Effector memory CD4-positive, alpha-beta T cell (primary cell): ENCODE measurements at regions not wholly inside any gene's neighbourhood (a gene's known extent, or its start where the extent isn't known, plus 50 kb on each side); places are given as distances from the start of the nearest gene placed in this dataset.

ENCODE experiments used
- DNase-seq, 3 donors: peaks; one replicate each; pipeline ENCODE4 v3.0.0-alpha.2; 2020
- H3K27ac ChIP-seq: 2 replicates; pipeline ENCODE4 v1.7.0; 2013; ENCODE audit warnings: mild to moderate bottlenecking, low read length, moderate library complexity; ENCODE audit not compliant: insufficient read depth, poor library complexity, severe bottlenecking
- H3K27me3 ChIP-seq: replicated peaks from 2 replicates; pipeline ENCODE4 v1.7.0; 2013; ENCODE audit warnings: mild to moderate bottlenecking, low read length; ENCODE audit not compliant: insufficient read depth, control insufficient read depth, poor library complexity, severe bottlenecking
- H3K36me3 ChIP-seq: 2 replicates; pipeline ENCODE4 v1.7.0; 2013; ENCODE audit warnings: mild to moderate bottlenecking, low read length, moderate library complexity; ENCODE audit not compliant: control insufficient read depth, insufficient read depth
- H3K4me1 ChIP-seq: 2 replicates; pipeline ENCODE4 v1.7.0; 2013; ENCODE audit warnings: low read length, mild to moderate bottlenecking; ENCODE audit not compliant: control insufficient read depth, insufficient read depth, poor library complexity, severe bottlenecking
- H3K4me3 ChIP-seq: 2 replicates; pipeline ENCODE4 v1.7.0; 2013; ENCODE audit warnings: low read length, low read depth, mild to moderate bottlenecking; ENCODE audit not compliant: insufficient read depth, poor library complexity, severe bottlenecking
- H3K9me3 ChIP-seq: 2 replicates; pipeline ENCODE4 v1.7.0; 2013; ENCODE audit warnings: mild to moderate bottlenecking, low read length, moderate library complexity; ENCODE audit not compliant: control insufficient read depth

- no peak for DNase-seq
- Histone ChIP-seq H3K4me3 (no peak overlapping the region), H3K27me3 (no peaks in the 10 kb centered on the region), H3K36me3 (no peaks in the 10 kb centered on the region), H3K9me3 (no peaks in the 10 kb centered on the region), H3K27ac (no peak overlapping the region), H3K4me1 (no peaks in the 10 kb centered on the region)
These were observed 838.9 kb downstream of the USP25 start for GRCh38 chr21:16568661-16569060.

DNA sequence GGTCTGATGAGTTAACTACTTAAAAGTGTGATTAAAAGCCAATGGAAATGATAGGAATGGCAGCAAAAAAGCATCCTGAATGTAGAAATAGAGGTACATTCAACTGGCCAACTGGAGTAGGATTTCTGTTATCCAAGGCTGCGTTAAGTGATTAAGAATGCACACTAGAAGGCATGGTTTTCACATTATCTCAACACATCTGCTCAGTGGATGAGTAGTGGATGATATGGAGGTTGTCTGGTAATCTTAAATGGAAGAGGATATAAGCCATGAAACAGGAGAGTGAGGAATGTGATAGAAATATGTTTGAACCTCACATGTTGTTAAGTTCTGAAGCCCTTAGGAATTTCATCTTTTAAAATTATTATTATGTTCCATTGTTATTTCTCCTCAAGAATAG, 839.9 kb downstream of the USP25 start:
- no peaks in the 10 kb centered on the region for H3K9me3 ChIP-seq
- no peak for DNase-seq
- no peaks in the 10 kb centered on the region for H3K27me3 ChIP-seq
- no peaks in the 10 kb centered on the region for H3K4me1 ChIP-seq
- no peaks in the 10 kb centered on the region for H3K36me3 ChIP-seq
- H3K27ac ChIP-seq = no peak overlapping the region
- no peak overlapping the region for H3K4me3 ChIP-seq

DNA sequence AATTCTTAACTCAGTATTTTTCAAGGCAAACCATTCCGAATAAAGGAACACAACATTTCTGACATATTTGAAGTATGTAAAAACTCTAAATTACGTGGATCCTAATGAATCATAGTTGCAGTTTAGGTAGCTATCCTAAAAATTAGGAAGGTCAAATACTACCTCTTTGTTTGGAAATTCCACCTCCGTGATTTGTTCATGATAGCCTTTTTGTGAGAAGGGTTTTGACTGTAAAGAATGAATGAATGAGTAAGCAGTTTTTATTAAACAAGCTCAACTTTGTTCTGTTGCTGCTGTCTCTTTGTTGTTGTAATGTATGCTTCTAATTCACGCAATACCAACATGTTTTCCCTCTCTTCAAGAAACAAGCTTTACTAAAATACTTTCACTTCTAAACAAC, 840.4 kb downstream of the USP25 start:
- DNase-seq = no peak
- Histone ChIP-seq H3K4me1 (no peaks in the 10 kb centered on the region), H3K9me3 (no peaks in the 10 kb centered on the region), H3K27me3 (no peaks in the 10 kb centered on the region), H3K4me3 (no peak overlapping the region), H3K36me3 (no peaks in the 10 kb centered on the region), H3K27ac (no peak overlapping the region)

GRCh38 chr21:16570856-16571255, 841.1 kb downstream of the USP25 start:
- no peak for DNase-seq
- H3K9me3 ChIP-seq = no peaks in the 10 kb centered on the region
- no peaks in the 10 kb centered on the region for H3K36me3 ChIP-seq
- no peaks in the 10 kb centered on the region for H3K4me1 ChIP-seq
- H3K27ac ChIP-seq = no peak overlapping the region
- no peak overlapping the region for H3K4me3 ChIP-seq
- no peaks in the 10 kb centered on the region for H3K27me3 ChIP-seq

GRCh38 chr21:16571594-16571993, 841.8 kb downstream of the USP25 start:
- Histone ChIP-seq H3K4me1 (no peaks in the 10 kb centered on the region), H3K27ac (no peak overlapping the region), H3K9me3 (no peaks in the 10 kb centered on the region), H3K27me3 (no peaks in the 10 kb centered on the region), H3K36me3 (no peaks in the 10 kb centered on the region), H3K4me3 (no peak overlapping the region)
- DNase-seq = no peak

DNA sequence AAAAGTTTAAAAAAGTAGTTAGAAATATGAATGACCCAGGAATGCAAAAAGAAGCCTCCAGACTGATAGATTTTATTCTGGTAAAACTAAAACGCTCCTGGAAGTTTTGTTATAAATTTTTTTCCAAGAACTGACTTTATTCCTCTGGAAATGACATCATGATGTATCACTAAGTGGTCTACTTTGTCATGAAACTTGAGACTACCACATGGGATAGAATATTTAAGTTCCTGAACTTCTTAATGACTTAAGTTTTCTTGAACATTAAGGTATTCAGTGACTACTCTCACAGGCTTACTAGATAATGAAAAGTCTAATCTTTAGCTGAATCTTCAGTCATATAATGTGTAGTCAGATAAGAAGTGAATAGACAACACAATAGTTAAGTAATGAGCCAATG, 842.2 kb downstream of the USP25 start:
- Histone ChIP-seq H3K4me1 (no peaks in the 10 kb centered on the region), H3K9me3 (no peaks in the 10 kb centered on the region), H3K27me3 (no peaks in the 10 kb centered on the region), H3K36me3 (no peaks in the 10 kb centered on the region), H3K27ac (no peak overlapping the region), H3K4me3 (no peak overlapping the region)
- no peak for DNase-seq

- Histone ChIP-seq H3K9me3 (no peaks in the 10 kb centered on the region), H3K27me3 (no peaks in the 10 kb centered on the region), H3K4me1 (no peaks in the 10 kb centered on the region), H3K27ac (no peak overlapping the region), H3K36me3 (no peaks in the 10 kb centered on the region), H3K4me3 (no peak overlapping the region)
- DNase-seq = no peak
These were observed 843.8 kb downstream of the USP25 start for GRCh38 chr21:16573578-16573977.

- Histone ChIP-seq H3K36me3 (no peaks in the 10 kb centered on the region), H3K27me3 (no peaks in the 10 kb centered on the region), H3K4me1 (no peaks in the 10 kb centered on the region), H3K4me3 (no peak overlapping the region), H3K9me3 (no peaks in the 10 kb centered on the region), H3K27ac (no peak overlapping the region)
- DNase-seq = no peak
These were observed 848.2 kb downstream of the USP25 start for GRCh38 chr21:16577975-16578374.

GRCh38 chr21:16578912-16579311, 849.1 kb downstream of the USP25 start:
- Histone ChIP-seq H3K4me3 (no peak overlapping the region), H3K27me3 (no peaks in the 10 kb centered on the region), H3K4me1 (no peaks in the 10 kb centered on the region), H3K27ac (no peak overlapping the region), H3K9me3 (no peaks in the 10 kb centered on the region), H3K36me3 (no peaks in the 10 kb centered on the region)
- no peak for DNase-seq

DNA sequence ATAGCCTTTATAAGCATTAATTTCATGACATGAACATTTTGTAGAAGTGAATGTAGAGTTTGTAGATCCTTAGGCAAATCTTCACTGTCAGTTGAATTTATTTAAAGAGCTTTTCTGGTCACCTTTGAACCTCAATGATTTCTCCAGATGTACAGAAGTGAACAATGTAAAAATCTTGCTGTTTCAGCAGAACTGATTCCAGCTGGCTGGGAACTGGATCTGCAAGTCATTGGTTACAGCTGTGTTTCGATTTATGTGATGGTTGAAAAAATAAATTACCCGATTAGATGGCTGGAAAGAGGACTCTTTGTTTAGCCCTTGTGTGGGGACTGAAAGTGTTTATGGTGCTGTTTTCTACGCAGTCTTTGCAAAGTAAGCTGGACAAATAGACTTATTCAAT, 849.8 kb downstream of the USP25 start:
- Histone ChIP-seq H3K9me3 (no peaks in the 10 kb centered on the region), H3K27ac (no peak overlapping the region), H3K27me3 (no peaks in the 10 kb centered on the region), H3K4me1 (no peaks in the 10 kb centered on the region), H3K4me3 (no peak overlapping the region), H3K36me3 (no peaks in the 10 kb centered on the region)
- DNase-seq = no peak

- no peaks in the 10 kb centered on the region for H3K36me3 ChIP-seq
- no peak overlapping the region for H3K4me3 ChIP-seq
- H3K4me1 ChIP-seq = no peaks in the 10 kb centered on the region
- no peak for DNase-seq
- H3K27me3 ChIP-seq = no peaks in the 10 kb centered on the region
- no peaks in the 10 kb centered on the region for H3K9me3 ChIP-seq
- no peak overlapping the region for H3K27ac ChIP-seq
These were observed 850.9 kb downstream of the USP25 start for GRCh38 chr21:16580661-16581060.
